ENCODE measurements at regions not wholly inside any gene's neighbourhood (a gene's known extent, or its start where the extent isn't known, plus 50 kb on each side); places are given as distances from the start of the nearest gene placed in this dataset.
"Not testable (repeated sequence)": the region's sequence is repeated elsewhere in the genome, so short reads cannot be mapped to it uniquely, and the experiment has no call there.

- no peak for DNase-seq (ENCODE audit: extremely low spot score in 2 of 2)
- TF ChIP-seq POLR2AphosphoS5 (IDR thresholded peaks at IDR 0.05; ENCODE audit: insufficient read depth in 1 of 2, low read depth in 1 of 2), result no peak
- TF ChIP-seq, protein P1, sequence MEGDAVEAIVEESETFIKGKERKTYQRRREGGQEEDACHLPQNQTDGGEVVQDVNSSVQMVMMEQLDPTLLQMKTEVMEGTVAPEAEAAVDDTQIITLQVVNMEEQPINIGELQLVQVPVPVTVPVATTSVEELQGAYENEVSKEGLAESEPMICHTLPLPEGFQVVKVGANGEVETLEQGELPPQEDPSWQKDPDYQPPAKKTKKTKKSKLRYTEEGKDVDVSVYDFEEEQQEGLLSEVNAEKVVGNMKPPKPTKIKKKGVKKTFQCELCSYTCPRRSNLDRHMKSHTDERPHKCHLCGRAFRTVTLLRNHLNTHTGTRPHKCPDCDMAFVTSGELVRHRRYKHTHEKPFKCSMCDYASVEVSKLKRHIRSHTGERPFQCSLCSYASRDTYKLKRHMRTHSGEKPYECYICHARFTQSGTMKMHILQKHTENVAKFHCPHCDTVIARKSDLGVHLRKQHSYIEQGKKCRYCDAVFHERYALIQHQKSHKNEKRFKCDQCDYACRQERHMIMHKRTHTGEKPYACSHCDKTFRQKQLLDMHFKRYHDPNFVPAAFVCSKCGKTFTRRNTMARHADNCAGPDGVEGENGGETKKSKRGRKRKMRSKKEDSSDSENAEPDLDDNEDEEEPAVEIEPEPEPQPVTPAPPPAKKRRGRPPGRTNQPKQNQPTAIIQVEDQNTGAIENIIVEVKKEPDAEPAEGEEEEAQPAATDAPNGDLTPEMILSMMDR (IDR thresholded peaks at IDR 0.05), result no peak
- TF ChIP-seq POLR2A (IDR thresholded peaks at IDR 0.05), result no peak
- intact Hi-C loops (cut with DNase I), result no loop called here
- H3K36me3 ChIP-seq, result no peaks in the 10 kb centered on the region
- no peak overlapping the region for H3K27ac ChIP-seq
- H3K27me3 ChIP-seq, result no peaks in the 10 kb centered on the region
- H3K4me1 ChIP-seq, result no peaks in the 10 kb centered on the region
- H3K9me3 ChIP-seq, result no peaks in the 10 kb centered on the region
- no peak overlapping the region for H3K4me3 ChIP-seq
Observed at GRCh38 chr1:197843401-197843800, 59.0 kb upstream of the C1orf53 start.

GRCh38 chr1:197842646-197843045 lies 59.8 kb upstream of the C1orf53 start:
- H3K36me3 ChIP-seq, result no peaks in the 10 kb centered on the region
- H3K9me3 ChIP-seq, result no peaks in the 10 kb centered on the region
- H3K27me3 ChIP-seq, result no peaks in the 10 kb centered on the region
- H3K4me3 ChIP-seq, result no peak overlapping the region
- no peak overlapping the region for H3K27ac ChIP-seq
- no peaks in the 10 kb centered on the region for H3K4me1 ChIP-seq
- DNase-seq (ENCODE audit: extremely low spot score in 2 of 2), result no peak
- intact Hi-C loops (cut with DNase I), result no loop called here
- TF ChIP-seq, protein P1 (IDR thresholded peaks at IDR 0.05), result no peak
- TF ChIP-seq POLR2A (IDR thresholded peaks at IDR 0.05) (no peak), POLR2AphosphoS5 (IDR thresholded peaks at IDR 0.05; ENCODE audit: insufficient read depth in 1 of 2, low read depth in 1 of 2) (no peak)

GRCh38 chr1:197841883-197842553 lies 60.4 kb upstream of the C1orf53 start:
- no peaks in the 10 kb centered on the region for H3K36me3 ChIP-seq
- H3K27ac ChIP-seq, result no peak overlapping the region
- no peaks in the 10 kb centered on the region for H3K27me3 ChIP-seq
- H3K4me3 ChIP-seq, result no peak overlapping the region
- no peaks in the 10 kb centered on the region for H3K4me1 ChIP-seq
- intact Hi-C loops (cut with DNase I), result no loop called here
- no peaks in the 10 kb centered on the region for H3K9me3 ChIP-seq
- no peak for TF ChIP-seq POLR2A (IDR thresholded peaks at IDR 0.05)
- no peak for TF ChIP-seq POLR2AphosphoS5 (IDR thresholded peaks at IDR 0.05; ENCODE audit: insufficient read depth in 1 of 2, low read depth in 1 of 2)
- TF ChIP-seq, protein P1 (IDR thresholded peaks at IDR 0.05), result no peak
- no peak for DNase-seq (ENCODE audit: extremely low spot score in 2 of 2)

GRCh38 chr1:197841158-197841557 lies 61.3 kb upstream of the C1orf53 start:
- H3K36me3 ChIP-seq, result no peaks in the 10 kb centered on the region
- TF ChIP-seq, protein P1 (IDR thresholded peaks at IDR 0.05), result no peak
- TF ChIP-seq POLR2AphosphoS5 (IDR thresholded peaks at IDR 0.05; ENCODE audit: insufficient read depth in 1 of 2, low read depth in 1 of 2) (no peak), POLR2A (IDR thresholded peaks at IDR 0.05) (no peak)
- intact Hi-C loops (cut with DNase I), result no loop called here
- DNase-seq (ENCODE audit: extremely low spot score in 2 of 2), result no peak
- no peaks in the 10 kb centered on the region for H3K27me3 ChIP-seq
- no peak overlapping the region for H3K4me3 ChIP-seq
- no peak overlapping the region for H3K27ac ChIP-seq
- H3K4me1 ChIP-seq, result no peaks in the 10 kb centered on the region
- no peaks in the 10 kb centered on the region for H3K9me3 ChIP-seq

DNA sequence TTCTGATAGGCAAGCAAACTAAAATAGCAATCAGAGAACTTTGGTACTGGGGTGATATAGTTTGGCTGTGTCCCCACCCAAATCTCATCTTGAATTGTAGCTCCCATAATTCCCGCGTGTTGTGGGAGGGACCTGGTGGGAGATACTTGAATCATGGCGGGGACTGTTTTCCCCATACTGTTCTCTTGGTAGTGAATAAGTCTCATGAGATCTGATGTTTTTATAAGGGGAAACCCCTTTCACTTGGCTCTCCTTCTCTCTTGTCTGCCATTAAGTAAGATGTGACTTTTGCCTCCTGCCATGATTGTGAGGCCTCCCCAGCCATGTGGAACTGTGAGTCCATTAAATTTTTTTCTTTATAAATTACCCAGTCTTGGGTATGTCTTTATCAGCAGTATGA lies 62.6 kb upstream of the C1orf53 start:
- H3K27me3 ChIP-seq; H3K9me3 ChIP-seq; DNase-seq (ENCODE audit: extremely low spot score in 2 of 2); intact Hi-C loops (cut with DNase I); H3K4me3 ChIP-seq; H3K4me1 ChIP-seq; H3K27ac ChIP-seq; H3K36me3 ChIP-seq: not testable (repeated sequence)
